ENCODE measurements at regions not wholly inside any gene's neighbourhood (a gene's known extent, or its start where the extent isn't known, plus 50 kb on each side); places are given as distances from the start of the nearest gene placed in this dataset.

GRCh38 chr7:110084181-110084807, 1006.6 kb upstream of the LRRN3 start:
- no peak overlapping the region for H3K27ac ChIP-seq (ENCODE audit: low read depth in 1 of 2, low read length in 2 of 2)
- Mint-ChIP-seq H3K4me1 (no peaks in the 10 kb centered on the region), H3K36me3 (no peaks in the 10 kb centered on the region), H3K9me3 (peaks cover 0 to 3% (median 0%) of the 10 kb centered on the region in 7 donors), H3K4me3 (no peak overlapping the region), H3K27me3 (ENCODE audit: low read depth in 3 of 3) (no peaks in the 10 kb centered on the region), H3K27ac (no peak overlapping the region)
- TF ChIP-seq, protein P1, sequence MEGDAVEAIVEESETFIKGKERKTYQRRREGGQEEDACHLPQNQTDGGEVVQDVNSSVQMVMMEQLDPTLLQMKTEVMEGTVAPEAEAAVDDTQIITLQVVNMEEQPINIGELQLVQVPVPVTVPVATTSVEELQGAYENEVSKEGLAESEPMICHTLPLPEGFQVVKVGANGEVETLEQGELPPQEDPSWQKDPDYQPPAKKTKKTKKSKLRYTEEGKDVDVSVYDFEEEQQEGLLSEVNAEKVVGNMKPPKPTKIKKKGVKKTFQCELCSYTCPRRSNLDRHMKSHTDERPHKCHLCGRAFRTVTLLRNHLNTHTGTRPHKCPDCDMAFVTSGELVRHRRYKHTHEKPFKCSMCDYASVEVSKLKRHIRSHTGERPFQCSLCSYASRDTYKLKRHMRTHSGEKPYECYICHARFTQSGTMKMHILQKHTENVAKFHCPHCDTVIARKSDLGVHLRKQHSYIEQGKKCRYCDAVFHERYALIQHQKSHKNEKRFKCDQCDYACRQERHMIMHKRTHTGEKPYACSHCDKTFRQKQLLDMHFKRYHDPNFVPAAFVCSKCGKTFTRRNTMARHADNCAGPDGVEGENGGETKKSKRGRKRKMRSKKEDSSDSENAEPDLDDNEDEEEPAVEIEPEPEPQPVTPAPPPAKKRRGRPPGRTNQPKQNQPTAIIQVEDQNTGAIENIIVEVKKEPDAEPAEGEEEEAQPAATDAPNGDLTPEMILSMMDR (IDR thresholded peaks at IDR 0.05), result no peak
- no peaks in the 10 kb centered on the region for H3K4me1 ChIP-seq (ENCODE audit: control insufficient read depth in 1 of 2, insufficient read depth in 2 of 2, low read length in 2 of 2)
- H3K79me2 ChIP-seq (ENCODE audit: insufficient read depth, low read length), result no peaks in the 10 kb centered on the region
- WGBS (ENCODE audit: insufficient coverage), result 83% methylated on average over 1 of the region's 5 CpGs
- H4K20me1 ChIP-seq (ENCODE audit: insufficient read depth, low read length), result no peaks in the 10 kb centered on the region
- no peak overlapping the region for H2AFZ ChIP-seq (ENCODE audit: insufficient read depth, low read depth, low read length, poor library complexity, severe bottlenecking)
- no peaks in the 10 kb centered on the region for H3K27me3 ChIP-seq (ENCODE audit: control insufficient read depth in 2 of 2, insufficient read depth in 2 of 2, low read length in 2 of 2)
- no peak overlapping the region for H3K4me3 ChIP-seq (replicated peaks in 1 of 3; ENCODE audit: low read depth in 2 of 3, low read length in 3 of 3)
- DNase-seq, result no peak
- intact Hi-C loops (cut with micrococcal nuclease), result no loop called here
- no peaks in the 10 kb centered on the region for H3K9me3 ChIP-seq (replicated peaks in 1 of 2; ENCODE audit: control insufficient read depth in 1 of 2, insufficient read depth in 1 of 2, low read length in 2 of 2)
- H3K36me3 ChIP-seq (replicated peaks in 1 of 2; ENCODE audit: control insufficient read depth in 1 of 2, insufficient read depth in 2 of 2, low read length in 2 of 2), result no peaks in the 10 kb centered on the region
- H3K4me2 ChIP-seq (replicated peaks; ENCODE audit: extremely low read depth, low read length, poor library complexity, severe bottlenecking), result no peak overlapping the region
- H3K9ac ChIP-seq (ENCODE audit: insufficient read depth, low read length, poor library complexity, severe bottlenecking), result no peak overlapping the region

DNA sequence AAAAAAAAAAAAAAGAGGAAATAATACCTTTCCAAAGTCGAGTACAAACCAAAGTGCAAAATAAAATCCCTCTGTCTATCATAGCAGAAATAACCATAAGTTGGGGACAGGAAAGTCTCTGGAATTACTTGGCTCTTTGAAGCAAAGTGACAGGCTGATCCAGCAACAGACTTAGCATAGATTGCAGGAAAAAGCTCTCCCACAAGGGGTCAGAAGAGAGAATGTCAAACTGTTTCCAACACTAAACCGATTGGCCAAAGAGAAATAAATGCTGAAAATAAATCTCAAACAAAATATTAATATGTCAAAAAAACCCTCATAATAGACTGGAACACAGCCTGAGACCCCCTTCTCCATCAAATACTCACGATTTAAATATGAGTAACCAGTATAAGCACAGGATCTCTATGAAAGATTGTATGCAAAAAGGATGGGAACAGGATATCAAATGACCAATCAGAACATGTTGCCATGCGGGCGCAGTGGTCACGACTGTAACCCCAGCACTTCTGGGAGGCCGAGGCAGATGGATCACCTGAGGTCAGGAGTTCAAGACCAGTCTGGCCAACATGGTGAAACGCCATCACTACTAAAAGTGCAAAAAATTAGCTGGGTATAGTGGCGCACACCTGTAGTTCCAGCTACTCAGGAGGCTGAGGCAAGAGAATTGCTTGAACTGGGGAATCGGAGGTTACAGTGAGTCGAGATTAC, 1000.7 kb upstream of the LRRN3 start:
- no peaks in the 10 kb centered on the region for H3K79me2 ChIP-seq (ENCODE audit: insufficient read depth, low read length)
- Mint-ChIP-seq H3K4me1 (no peaks in the 10 kb centered on the region), H3K36me3 (no peaks in the 10 kb centered on the region), H3K4me3 (no peak overlapping the region), H3K27ac (no peak overlapping the region), H3K27me3 (ENCODE audit: low read depth in 3 of 3) (no peaks in the 10 kb centered on the region), H3K9me3 (peaks cover 0 to 4% (median 0%) of the 10 kb centered on the region in 7 donors)
- H3K27ac ChIP-seq (ENCODE audit: low read depth in 1 of 2, low read length in 2 of 2), result no peak overlapping the region
- H3K9ac ChIP-seq (ENCODE audit: insufficient read depth, low read length, poor library complexity, severe bottlenecking), result no peak overlapping the region
- H3K4me2 ChIP-seq (replicated peaks; ENCODE audit: extremely low read depth, low read length, poor library complexity, severe bottlenecking), result no peak overlapping the region
- no peak overlapping the region for H3K4me3 ChIP-seq (replicated peaks in 1 of 3; ENCODE audit: low read depth in 2 of 3, low read length in 3 of 3)
- no peaks in the 10 kb centered on the region for H3K36me3 ChIP-seq (replicated peaks in 1 of 2; ENCODE audit: control insufficient read depth in 1 of 2, insufficient read depth in 2 of 2, low read length in 2 of 2)
- 95% methylated on average over 8 of the region's 11 CpGs for WGBS (ENCODE audit: insufficient coverage)
- H3K9me3 ChIP-seq (replicated peaks in 1 of 2; ENCODE audit: control insufficient read depth in 1 of 2, insufficient read depth in 1 of 2, low read length in 2 of 2), result no peaks in the 10 kb centered on the region
- H3K27me3 ChIP-seq (ENCODE audit: control insufficient read depth in 2 of 2, insufficient read depth in 2 of 2, low read length in 2 of 2), result no peaks in the 10 kb centered on the region
- H2AFZ ChIP-seq (ENCODE audit: insufficient read depth, low read depth, low read length, poor library complexity, severe bottlenecking), result no peak overlapping the region
- DNase-seq, result no peak
- no peaks in the 10 kb centered on the region for H3K4me1 ChIP-seq (ENCODE audit: control insufficient read depth in 1 of 2, insufficient read depth in 2 of 2, low read length in 2 of 2)
- TF ChIP-seq, protein P1 (IDR thresholded peaks at IDR 0.05), result no peak
- intact Hi-C loops (cut with micrococcal nuclease), result no loop called here
- no peaks in the 10 kb centered on the region for H4K20me1 ChIP-seq (ENCODE audit: insufficient read depth, low read length)
